ENCODE measurements at regions not wholly inside any gene's neighbourhood (a gene's known extent, or its start where the extent isn't known, plus 50 kb on each side); places are given as distances from the start of the nearest gene placed in this dataset.
"Not testable (repeated sequence)": the region's sequence is repeated elsewhere in the genome, so short reads cannot be mapped to it uniquely, and the experiment has no call there.

- Mint-ChIP-seq H3K4me3 (ENCODE audit: unreplicated experiment) (no peak overlapping the region), H3K36me3 (ENCODE audit: unreplicated experiment) (no peaks in the 10 kb centered on the region), H3K4me1 (ENCODE audit: unreplicated experiment) (no peaks in the 10 kb centered on the region), H3K27me3 (ENCODE audit: unreplicated experiment) (no peaks in the 10 kb centered on the region), H3K27ac (ENCODE audit: unreplicated experiment) (no peak overlapping the region), H3K9me3 (ENCODE audit: unreplicated experiment) (peaks cover 33% of the 10 kb centered on the region)
- DNase-seq (ENCODE audit: extremely low spot score, unreplicated experiment): no peak
- TF ChIP-seq, protein P1, sequence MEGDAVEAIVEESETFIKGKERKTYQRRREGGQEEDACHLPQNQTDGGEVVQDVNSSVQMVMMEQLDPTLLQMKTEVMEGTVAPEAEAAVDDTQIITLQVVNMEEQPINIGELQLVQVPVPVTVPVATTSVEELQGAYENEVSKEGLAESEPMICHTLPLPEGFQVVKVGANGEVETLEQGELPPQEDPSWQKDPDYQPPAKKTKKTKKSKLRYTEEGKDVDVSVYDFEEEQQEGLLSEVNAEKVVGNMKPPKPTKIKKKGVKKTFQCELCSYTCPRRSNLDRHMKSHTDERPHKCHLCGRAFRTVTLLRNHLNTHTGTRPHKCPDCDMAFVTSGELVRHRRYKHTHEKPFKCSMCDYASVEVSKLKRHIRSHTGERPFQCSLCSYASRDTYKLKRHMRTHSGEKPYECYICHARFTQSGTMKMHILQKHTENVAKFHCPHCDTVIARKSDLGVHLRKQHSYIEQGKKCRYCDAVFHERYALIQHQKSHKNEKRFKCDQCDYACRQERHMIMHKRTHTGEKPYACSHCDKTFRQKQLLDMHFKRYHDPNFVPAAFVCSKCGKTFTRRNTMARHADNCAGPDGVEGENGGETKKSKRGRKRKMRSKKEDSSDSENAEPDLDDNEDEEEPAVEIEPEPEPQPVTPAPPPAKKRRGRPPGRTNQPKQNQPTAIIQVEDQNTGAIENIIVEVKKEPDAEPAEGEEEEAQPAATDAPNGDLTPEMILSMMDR (IDR thresholded peaks at IDR 0.05): no peak
Measured at GRCh38 chr4:45425135-45425534, 698.7 kb downstream of the GABRG1 start.

- no peak for DNase-seq (ENCODE audit: extremely low spot score, unreplicated experiment)
- no peaks in the 10 kb centered on the region for H3K4me1 Mint-ChIP-seq (ENCODE audit: unreplicated experiment)
Measured at GRCh38 chr4:45423896-45424295, 697.5 kb upstream of the GNPDA2 start.

GRCh38 chr4:45420091-45420674 lies 693.8 kb upstream of the GNPDA2 start:
- not testable (repeated sequence) for H3K27ac Mint-ChIP-seq (ENCODE audit: unreplicated experiment); H3K36me3 Mint-ChIP-seq (ENCODE audit: unreplicated experiment); H3K4me1 Mint-ChIP-seq (ENCODE audit: unreplicated experiment); DNase-seq (ENCODE audit: extremely low spot score, unreplicated experiment); H3K27me3 Mint-ChIP-seq (ENCODE audit: unreplicated experiment); H3K4me3 Mint-ChIP-seq (ENCODE audit: unreplicated experiment)
- H3K9me3 Mint-ChIP-seq (ENCODE audit: unreplicated experiment): peaks cover 44% of the 10 kb centered on the region

More at GRCh38 chr4:45423896-45424295, 697.5 kb upstream of the GNPDA2 start:
- Mint-ChIP-seq H3K27me3 (ENCODE audit: unreplicated experiment) (no peaks in the 10 kb centered on the region), H3K27ac (ENCODE audit: unreplicated experiment) (no peak overlapping the region), H3K4me3 (ENCODE audit: unreplicated experiment) (no peak overlapping the region), H3K36me3 (ENCODE audit: unreplicated experiment) (no peaks in the 10 kb centered on the region), H3K9me3 (ENCODE audit: unreplicated experiment) (peaks cover 33% of the 10 kb centered on the region)
- TF ChIP-seq, protein P1 (IDR thresholded peaks at IDR 0.05): no peak

DNA sequence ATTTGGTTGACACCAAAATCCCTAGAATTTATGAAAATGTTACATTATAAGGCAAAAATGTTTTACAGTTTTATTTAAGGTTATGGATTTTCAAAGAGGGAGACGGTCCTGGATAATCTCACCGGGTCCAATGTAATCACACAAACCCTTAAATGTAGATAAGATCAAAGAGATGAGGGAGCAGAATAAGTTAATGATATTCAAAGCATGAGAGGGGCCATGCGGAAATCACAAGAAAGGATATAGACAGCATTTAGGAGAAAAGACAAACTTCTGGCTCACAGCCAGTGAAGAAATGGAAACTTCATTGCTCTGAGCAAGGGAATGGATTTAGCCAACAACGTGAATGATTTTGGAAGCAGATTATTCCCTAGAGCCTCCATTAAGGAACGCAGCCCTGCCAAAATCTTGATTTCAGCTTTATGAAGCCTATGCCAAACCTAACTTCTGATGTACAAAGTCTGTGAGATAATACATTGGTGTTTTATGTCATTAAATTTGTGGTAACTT lies 684.4 kb upstream of the GNPDA2 start:
- TF ChIP-seq, protein P1 (IDR thresholded peaks at IDR 0.05): no peak
- peaks cover 8% of the 10 kb centered on the region for H3K9me3 Mint-ChIP-seq (ENCODE audit: unreplicated experiment)
- no peak overlapping the region for H3K27ac Mint-ChIP-seq (ENCODE audit: unreplicated experiment)
- H3K4me1 Mint-ChIP-seq (ENCODE audit: unreplicated experiment): no peaks in the 10 kb centered on the region
- no peaks in the 10 kb centered on the region for H3K27me3 Mint-ChIP-seq (ENCODE audit: unreplicated experiment)
- no peaks in the 10 kb centered on the region for H3K36me3 Mint-ChIP-seq (ENCODE audit: unreplicated experiment)
- H3K4me3 Mint-ChIP-seq (ENCODE audit: unreplicated experiment): no peak overlapping the region
- no peak for DNase-seq (ENCODE audit: extremely low spot score, unreplicated experiment)

DNA sequence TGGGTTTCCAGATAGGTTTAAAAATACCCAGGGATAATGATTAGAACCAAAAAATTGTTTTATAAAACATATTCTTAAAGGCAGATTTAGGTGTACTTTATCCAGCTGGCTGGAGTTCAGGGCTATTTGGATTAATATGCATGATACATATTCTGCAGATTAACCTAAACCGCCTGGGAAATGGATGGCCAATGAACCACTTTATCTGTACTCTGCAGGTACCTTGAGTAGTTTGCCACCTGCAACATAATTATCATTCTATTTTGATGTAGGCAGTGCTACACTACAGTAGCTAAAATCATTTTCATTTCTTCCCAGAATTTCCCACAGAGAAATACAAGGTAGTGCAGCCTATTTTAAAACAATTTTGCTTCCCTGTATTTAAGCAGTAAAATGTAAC lies 683.2 kb upstream of the GNPDA2 start:
- no peaks in the 10 kb centered on the region for H3K4me1 Mint-ChIP-seq (ENCODE audit: unreplicated experiment)
- H3K27ac Mint-ChIP-seq (ENCODE audit: unreplicated experiment): no peak overlapping the region
- TF ChIP-seq, protein P1 (IDR thresholded peaks at IDR 0.05): no peak
- no peaks in the 10 kb centered on the region for H3K36me3 Mint-ChIP-seq (ENCODE audit: unreplicated experiment)
- DNase-seq (ENCODE audit: extremely low spot score, unreplicated experiment): no peak
- H3K9me3 Mint-ChIP-seq (ENCODE audit: unreplicated experiment): peaks cover 10% of the 10 kb centered on the region
- H3K4me3 Mint-ChIP-seq (ENCODE audit: unreplicated experiment): no peak overlapping the region
- no peaks in the 10 kb centered on the region for H3K27me3 Mint-ChIP-seq (ENCODE audit: unreplicated experiment)

Measured in osteocyte (in vitro differentiated cells).